ENCODE measurements at regions not wholly inside any gene's neighbourhood (a gene's known extent, or its start where the extent isn't known, plus 50 kb on each side); places are given as distances from the start of the nearest gene placed in this dataset.

GRCh38 chr7:16089191-16089590, 332.1 kb downstream of the CRPPA start:
- TF ChIP-seq POLR2A (IDR thresholded peaks at IDR 0.05; ENCODE audit: extremely low read depth, insufficient read length), result no peak
- TF ChIP-seq CTCF (IDR thresholded peaks at IDR 0.05; ENCODE audit: low read depth, low read length), result no peak
- TF ChIP-seq, protein P1, sequence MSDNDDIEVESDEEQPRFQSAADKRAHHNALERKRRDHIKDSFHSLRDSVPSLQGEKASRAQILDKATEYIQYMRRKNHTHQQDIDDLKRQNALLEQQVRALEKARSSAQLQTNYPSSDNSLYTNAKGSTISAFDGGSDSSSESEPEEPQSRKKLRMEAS (IDR thresholded peaks at IDR 0.05; ENCODE audit: low read depth, low read length), result no peak
- no peak for TF ChIP-seq MYC (IDR thresholded peaks at IDR 0.05; ENCODE audit: low read depth, low read length)

Measured in NB4 (cell line).